ENCODE measurements at regions not wholly inside any gene's neighbourhood (a gene's known extent, or its start where the extent isn't known, plus 50 kb on each side); places are given as distances from the start of the nearest gene placed in this dataset.

- no peak for TF ChIP-seq POLR2AphosphoS5 (IDR thresholded peaks at IDR 0.05)
- TF ChIP-seq POLR2A (IDR thresholded peaks at IDR 0.05): no peak
- no peak for TF ChIP-seq CTCF (IDR thresholded peaks at IDR 0.05 in 8 of 11, conservative IDR thresholded peaks at IDR 0.05 in 3 of 11)
Measured at GRCh38 chr20:20929341-20929740, 176.8 kb downstream of the LINC00237 start.

Measured in spleen (tissue), 7 donors.